Activated CD8-positive, alpha-beta T cell treated with anti-CD3 and anti-CD28 coated beads, Interleukin-2, amount 10 ng/mL, durations not matched to agents 7 days and 5 days (primary cell): ENCODE measurements at regions not wholly inside any gene's neighbourhood (a gene's known extent, or its start where the extent isn't known, plus 50 kb on each side); places are given as distances from the start of the nearest gene placed in this dataset.
"Not testable (repeated sequence)": the region's sequence is repeated elsewhere in the genome, so short reads cannot be mapped to it uniquely, and the experiment has no call there.

Experiments used
- ATAC-seq: fragments of 150-1000 bp; cut with Tn5 transposase; one replicate; pipeline ENCODE4 v1.10.0; 2021; ENCODE audit warnings: moderate library complexity
- CTCF ChIA-PET: fragments of 350-600 bp; sonication (Branson Sonifier 250); formaldehyde crosslinking; loops from one replicate; lab custom pipeline; 2021; ENCODE audit warnings: antibody characterized with exemption; lab: Charles Lee
- POLR2A ChIA-PET: fragments of 350-600 bp; sonication (Branson Sonifier 250); formaldehyde crosslinking; loops from one replicate; lab custom pipeline; 2021; ENCODE audit warnings: antibody characterized with exemption; lab: Charles Lee
- DNase-seq: peaks from one replicate; pipeline ENCODE4 v3.0.0-alpha.2; 2020
- H3K27ac Mint-ChIP-seq: one replicate; pipeline ENCODE4 v1.8.0; 2021; ENCODE audit warnings: mild to moderate bottlenecking, mixed read lengths
- H3K27me3 Mint-ChIP-seq: one replicate; pipeline ENCODE4 v1.8.0; 2021; ENCODE audit warnings: low read depth, mixed read lengths
- H3K36me3 Mint-ChIP-seq: one replicate; pipeline ENCODE4 v1.8.0; 2021; ENCODE audit warnings: low read depth, mixed read lengths
- H3K4me1 Mint-ChIP-seq: one replicate; pipeline ENCODE4 v1.8.0; 2021; ENCODE audit warnings: low read depth, mixed read lengths
- H3K4me3 Mint-ChIP-seq: one replicate; pipeline ENCODE4 v1.8.0; 2021; ENCODE audit warnings: mild to moderate bottlenecking, mixed read lengths
- H3K9me3 Mint-ChIP-seq: one replicate; pipeline ENCODE4 v1.8.0; 2022; ENCODE audit warnings: mixed read lengths; ENCODE audit not compliant: insufficient read depth

GRCh38 chr6:80792151-80792550 is 685.7 kb downstream of the BCKDHB start:
- Mint-ChIP-seq H3K9me3 (peaks cover 9% of the 10 kb centered on the region), H3K4me3 (no peak overlapping the region), H3K27ac (no peak overlapping the region), H3K4me1 (no peaks in the 10 kb centered on the region), H3K27me3 (no peaks in the 10 kb centered on the region), H3K36me3 (no peaks in the 10 kb centered on the region)
- ChIA-PET POLR2A (no interaction called here), CTCF (no interaction called here)
- DNase-seq (no peak), ATAC-seq (no peak)

- POLR2A ChIA-PET, result no interaction called here
- no peaks in the 10 kb centered on the region for H3K4me1 Mint-ChIP-seq
- no peak overlapping the region for H3K4me3 Mint-ChIP-seq
- no peaks in the 10 kb centered on the region for H3K36me3 Mint-ChIP-seq
- H3K27me3 Mint-ChIP-seq, result no peaks in the 10 kb centered on the region
- no peak overlapping the region for H3K27ac Mint-ChIP-seq
- ATAC-seq (no peak), DNase-seq (no peak)
- CTCF ChIA-PET, result no interaction called here
- H3K9me3 Mint-ChIP-seq, result peaks cover 9% of the 10 kb centered on the region
These were observed 683.6 kb downstream of the BCKDHB start for GRCh38 chr6:80789912-80790570.

GRCh38 chr6:80783271-80783670 is 676.8 kb downstream of the BCKDHB start:
- H3K4me1 Mint-ChIP-seq, DNase-seq, H3K27me3 Mint-ChIP-seq, H3K4me3 Mint-ChIP-seq, ATAC-seq, CTCF ChIA-PET, H3K36me3 Mint-ChIP-seq, POLR2A ChIA-PET, H3K27ac Mint-ChIP-seq: not testable (repeated sequence)
- peaks cover 15% of the 10 kb centered on the region for H3K9me3 Mint-ChIP-seq

- Mint-ChIP-seq H3K4me3 (no peak overlapping the region), H3K27ac (no peak overlapping the region), H3K27me3 (no peaks in the 10 kb centered on the region), H3K9me3 (peaks cover 2% of the 10 kb centered on the region), H3K4me1 (no peaks in the 10 kb centered on the region), H3K36me3 (no peaks in the 10 kb centered on the region)
- ATAC-seq (no peak), DNase-seq (no peak)
- POLR2A ChIA-PET, result no interaction called here
- CTCF ChIA-PET, result no interaction called here
These were observed 665.5 kb downstream of the BCKDHB start for GRCh38 chr6:80771941-80772340.

- H3K27ac Mint-ChIP-seq, result no peak overlapping the region
- ATAC-seq, result no peak
- CTCF ChIA-PET, result no interaction called here
- POLR2A ChIA-PET, result no interaction called here
- no peaks in the 10 kb centered on the region for H3K4me1 Mint-ChIP-seq
- DNase-seq, result no peak
- H3K4me3 Mint-ChIP-seq, result no peak overlapping the region
- H3K36me3 Mint-ChIP-seq, result no peaks in the 10 kb centered on the region
- no peaks in the 10 kb centered on the region for H3K27me3 Mint-ChIP-seq
- no peaks in the 10 kb centered on the region for H3K9me3 Mint-ChIP-seq
These were observed 662.6 kb downstream of the BCKDHB start for GRCh38 chr6:80769106-80769505.

- H3K36me3 Mint-ChIP-seq, result no peaks in the 10 kb centered on the region
- H3K27me3 Mint-ChIP-seq, result no peaks in the 10 kb centered on the region
- POLR2A ChIA-PET, result no interaction called here
- no peak overlapping the region for H3K4me3 Mint-ChIP-seq
- H3K27ac Mint-ChIP-seq, result no peak overlapping the region
- H3K9me3 Mint-ChIP-seq, result no peaks in the 10 kb centered on the region
- H3K4me1 Mint-ChIP-seq, result no peaks in the 10 kb centered on the region
- ATAC-seq (no peak), DNase-seq (no peak)
- CTCF ChIA-PET, result no interaction called here
These were observed 661.3 kb downstream of the BCKDHB start for GRCh38 chr6:80767808-80768207.

GRCh38 chr6:80744213-80744612 is 637.7 kb downstream of the BCKDHB start:
- Mint-ChIP-seq H3K4me3 (no peak overlapping the region), H3K9me3 (peaks cover 3% of the 10 kb centered on the region), H3K27me3 (no peaks in the 10 kb centered on the region), H3K4me1 (no peaks in the 10 kb centered on the region), H3K36me3 (no peaks in the 10 kb centered on the region), H3K27ac (no peak overlapping the region)
- DNase-seq, result no peak
- CTCF ChIA-PET, result no interaction called here
- no peak for ATAC-seq
- POLR2A ChIA-PET, result no interaction called here

GRCh38 chr6:80742481-80742880 is 636.0 kb downstream of the BCKDHB start:
- ATAC-seq, result no peak
- DNase-seq, result no peak
- H3K9me3 Mint-ChIP-seq, result peaks cover 3% of the 10 kb centered on the region

GRCh38 chr6:80733641-80734040 is 627.2 kb downstream of the BCKDHB start:
- no peak overlapping the region for H3K27ac Mint-ChIP-seq
- DNase-seq (no peak), ATAC-seq (no peak)
- no peaks in the 10 kb centered on the region for H3K4me1 Mint-ChIP-seq
- ChIA-PET POLR2A (no interaction called here), CTCF (no interaction called here)
- H3K27me3 Mint-ChIP-seq, result no peaks in the 10 kb centered on the region
- no peaks in the 10 kb centered on the region for H3K9me3 Mint-ChIP-seq
- no peaks in the 10 kb centered on the region for H3K36me3 Mint-ChIP-seq
- H3K4me3 Mint-ChIP-seq, result no peak overlapping the region

More at GRCh38 chr6:80742481-80742880, 636.0 kb downstream of the BCKDHB start:
- ChIA-PET POLR2A (no interaction called here), CTCF (no interaction called here)
- no peak overlapping the region for H3K4me3 Mint-ChIP-seq
- no peaks in the 10 kb centered on the region for H3K36me3 Mint-ChIP-seq
- H3K27ac Mint-ChIP-seq, result no peak overlapping the region
- no peaks in the 10 kb centered on the region for H3K27me3 Mint-ChIP-seq
- no peaks in the 10 kb centered on the region for H3K4me1 Mint-ChIP-seq

GRCh38 chr6:80728830-80729229 is 622.4 kb downstream of the BCKDHB start:
- Mint-ChIP-seq H3K27ac (no peak overlapping the region), H3K4me3 (no peak overlapping the region), H3K27me3 (no peaks in the 10 kb centered on the region), H3K36me3 (no peaks in the 10 kb centered on the region), H3K4me1 (no peaks in the 10 kb centered on the region), H3K9me3 (no peaks in the 10 kb centered on the region)
- ChIA-PET POLR2A (no interaction called here), CTCF (no interaction called here)
- DNase-seq (no peak), ATAC-seq (no peak)

- ATAC-seq (no peak), DNase-seq (no peak)
- H3K27ac Mint-ChIP-seq, result no peak overlapping the region
- ChIA-PET CTCF (no interaction called here), POLR2A (no interaction called here)
- no peaks in the 10 kb centered on the region for H3K27me3 Mint-ChIP-seq
- no peak overlapping the region for H3K4me3 Mint-ChIP-seq
- no peaks in the 10 kb centered on the region for H3K9me3 Mint-ChIP-seq
- no peaks in the 10 kb centered on the region for H3K4me1 Mint-ChIP-seq
- H3K36me3 Mint-ChIP-seq, result no peaks in the 10 kb centered on the region
These were observed 621.8 kb downstream of the BCKDHB start for GRCh38 chr6:80728101-80728750.

- no peaks in the 10 kb centered on the region for H3K4me1 Mint-ChIP-seq
- no peaks in the 10 kb centered on the region for H3K36me3 Mint-ChIP-seq
- no peak for DNase-seq
- no peak overlapping the region for H3K4me3 Mint-ChIP-seq
- H3K9me3 Mint-ChIP-seq, result no peaks in the 10 kb centered on the region
- ChIA-PET POLR2A (no interaction called here), CTCF (interaction anchor here (1.6 kb wide), 1 partner anchor 10 kb away, joined by 3 read pairs; no protein-coding TSS in a partner anchor)
- no peak overlapping the region for H3K27ac Mint-ChIP-seq
- ATAC-seq, result no peak
- no peaks in the 10 kb centered on the region for H3K27me3 Mint-ChIP-seq
These were observed 618.9 kb downstream of the BCKDHB start for GRCh38 chr6:80725156-80725930.
